Stimulated activated CD4-positive, alpha-beta T cell treated with anti-CD3 and anti-CD28 coated beads, Interleukin-1b, Interleukin-23, amount 100 ng/mL, for 1 hour (primary cell): ENCODE measurements at regions not wholly inside any gene's neighbourhood (a gene's known extent, or its start where the extent isn't known, plus 50 kb on each side); places are given as distances from the start of the nearest gene placed in this dataset.
"Not testable (repeated sequence)": the region's sequence is repeated elsewhere in the genome, so short reads cannot be mapped to it uniquely, and the experiment has no call there.

Source experiments
- DNase-seq, 2 donors: peaks; one replicate each; pipeline ENCODE4 v3.0.0-alpha.2; 2020; ENCODE audit warnings: low read depth in 2 of 2

DNA sequence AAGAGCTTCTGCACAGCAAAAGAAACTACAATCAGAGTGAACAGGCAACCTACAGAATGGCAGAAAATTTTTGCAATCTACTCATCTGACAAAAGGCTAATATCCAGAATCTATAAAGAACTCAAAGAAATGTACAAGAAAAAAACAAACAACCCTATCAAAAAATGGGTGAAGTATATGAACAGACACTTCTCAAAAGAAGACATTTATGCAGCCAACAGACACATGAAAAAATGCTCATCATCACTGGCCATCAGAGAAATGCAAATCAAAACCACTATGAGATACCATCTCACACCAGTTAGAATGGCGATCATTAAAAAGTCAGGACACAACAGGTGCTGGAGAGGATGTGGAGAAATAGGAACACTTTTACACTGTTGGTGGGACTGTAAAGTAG is 124.9 kb upstream of the NR2F2 start:
- DNase-seq, result not testable (repeated sequence)

DNA sequence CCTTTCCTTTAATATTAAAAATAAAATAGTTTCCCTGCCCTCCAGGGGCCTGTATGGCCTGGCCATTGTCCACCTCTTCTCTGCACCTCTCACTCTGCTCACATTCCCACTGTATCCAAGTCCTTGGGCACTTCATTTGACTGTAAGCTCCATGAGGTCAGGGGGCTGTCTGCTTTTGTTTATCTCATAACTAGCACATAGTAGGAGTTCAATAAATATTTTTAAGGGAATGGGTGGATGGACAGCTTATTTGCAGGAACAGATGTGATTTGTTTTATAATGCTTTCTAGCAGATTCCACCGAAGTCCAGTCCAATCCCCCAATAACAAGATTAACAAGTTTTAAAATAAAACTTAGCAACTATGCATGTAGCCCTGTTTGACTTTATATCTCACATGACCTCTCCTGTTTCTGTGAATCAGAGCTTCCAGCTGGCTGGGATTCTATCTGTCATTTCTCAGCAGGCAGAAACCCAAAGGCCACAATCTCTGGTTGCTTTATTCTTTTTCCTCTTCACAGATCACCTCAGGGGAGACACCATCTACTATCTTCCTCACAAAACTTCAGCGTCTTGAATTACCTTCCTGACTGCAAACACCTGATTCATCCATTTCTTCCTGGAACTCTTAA is 123.0 kb upstream of the NR2F2 start:
- DNase-seq, result no peak

DNA sequence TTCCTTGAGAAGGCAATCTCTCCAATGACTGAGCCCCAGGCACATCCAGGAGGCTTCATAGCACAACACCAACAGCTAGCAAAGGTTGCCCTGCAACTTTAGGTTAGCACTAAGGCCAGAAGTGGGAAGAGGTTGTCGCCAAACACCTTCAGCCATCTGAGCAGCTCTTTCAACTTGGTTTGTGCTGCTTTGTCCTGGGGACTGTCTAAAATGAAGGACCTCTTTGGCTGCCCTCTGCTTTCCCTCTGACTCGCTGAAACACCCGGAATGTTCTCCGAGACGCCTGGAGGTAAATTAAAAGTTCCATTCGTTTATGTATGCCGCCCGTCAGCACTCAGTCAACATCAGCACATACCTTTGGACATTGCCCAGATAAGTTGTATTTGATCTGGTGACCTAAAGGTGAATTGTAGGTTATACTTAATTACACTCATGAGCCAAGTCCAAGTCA is 121.2 kb upstream of the NR2F2 start:
- DNase-seq, result no peak

DNA sequence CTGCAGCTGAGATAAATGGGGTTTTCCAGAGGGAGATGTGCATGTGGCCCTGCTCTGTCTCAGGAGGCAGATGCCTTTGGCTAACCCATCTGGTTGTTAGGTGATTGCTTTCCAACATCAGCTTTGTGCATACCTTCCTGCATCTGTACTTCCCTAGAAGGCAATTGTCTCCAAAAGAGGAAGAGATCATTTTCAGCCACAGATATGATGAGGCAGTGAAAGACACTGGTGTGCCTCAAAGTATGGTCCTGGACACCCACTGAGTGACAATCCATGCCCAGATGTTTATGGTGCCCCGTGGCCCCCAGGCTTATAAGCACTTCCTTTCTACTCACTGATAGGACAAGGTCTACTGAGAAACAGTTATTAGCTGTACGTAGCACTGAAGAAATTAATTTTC is 117.5 kb upstream of the NR2F2 start:
- DNase-seq, result no peak

DNA sequence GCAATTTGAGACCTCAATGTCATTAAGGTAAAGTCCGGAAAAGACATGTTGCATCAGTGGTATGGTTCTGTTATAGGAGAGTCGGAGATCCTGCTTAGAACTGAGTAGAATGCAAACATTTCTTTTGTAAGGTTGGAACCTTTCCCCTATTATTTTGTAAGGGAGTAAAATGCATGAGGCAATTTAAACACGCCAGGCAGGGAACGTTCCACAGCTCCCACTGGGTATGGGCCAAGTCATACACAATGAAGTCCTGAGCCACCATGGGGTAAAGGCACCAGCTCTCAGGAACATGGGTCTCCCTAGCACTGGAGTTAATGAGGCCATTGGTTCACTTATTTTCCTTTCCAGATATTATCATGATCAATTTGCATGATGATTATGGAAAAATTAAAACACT is 116.6 kb upstream of the NR2F2 start:
- DNase-seq, result no peak

DNA sequence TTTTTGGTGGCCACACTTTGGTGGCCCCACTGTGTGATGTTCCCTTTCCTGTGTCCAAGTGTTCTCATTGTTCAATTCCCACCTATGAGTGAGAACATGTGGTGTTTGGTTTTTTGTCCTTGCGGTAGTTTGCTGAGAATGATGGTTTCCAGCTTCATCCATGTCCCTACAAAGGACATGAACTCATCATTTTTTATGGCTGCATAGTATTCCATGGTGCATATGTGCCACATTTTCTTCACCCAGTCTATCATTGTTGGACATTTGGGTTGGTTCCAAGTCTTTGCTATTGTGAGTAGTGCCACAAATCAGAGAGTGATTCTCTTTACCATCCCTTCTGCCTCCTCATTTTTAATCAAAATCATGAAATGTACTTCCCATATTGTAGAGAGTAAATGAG is 114.0 kb upstream of the NR2F2 start:
- not testable (repeated sequence) for DNase-seq

DNA sequence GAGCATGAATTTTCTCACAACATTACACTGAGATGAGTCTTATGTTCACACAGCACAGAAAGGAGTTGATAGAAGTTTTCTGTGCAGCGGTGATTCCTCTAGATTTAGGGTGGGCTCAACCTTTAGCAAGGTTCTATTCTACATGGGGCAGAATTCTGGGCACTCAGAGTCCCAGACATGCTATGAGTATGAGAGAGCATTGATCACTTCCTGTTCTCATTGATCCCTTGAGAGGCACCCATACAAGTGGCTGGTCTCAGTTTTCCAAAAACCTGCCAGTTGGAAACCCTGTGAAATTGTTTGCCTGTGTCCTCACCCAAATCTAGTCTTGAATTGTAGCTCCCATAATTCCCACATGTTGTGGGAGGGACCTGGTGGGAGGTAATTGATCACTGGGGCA is 112.5 kb upstream of the NR2F2 start:
- no peak for DNase-seq

DNA sequence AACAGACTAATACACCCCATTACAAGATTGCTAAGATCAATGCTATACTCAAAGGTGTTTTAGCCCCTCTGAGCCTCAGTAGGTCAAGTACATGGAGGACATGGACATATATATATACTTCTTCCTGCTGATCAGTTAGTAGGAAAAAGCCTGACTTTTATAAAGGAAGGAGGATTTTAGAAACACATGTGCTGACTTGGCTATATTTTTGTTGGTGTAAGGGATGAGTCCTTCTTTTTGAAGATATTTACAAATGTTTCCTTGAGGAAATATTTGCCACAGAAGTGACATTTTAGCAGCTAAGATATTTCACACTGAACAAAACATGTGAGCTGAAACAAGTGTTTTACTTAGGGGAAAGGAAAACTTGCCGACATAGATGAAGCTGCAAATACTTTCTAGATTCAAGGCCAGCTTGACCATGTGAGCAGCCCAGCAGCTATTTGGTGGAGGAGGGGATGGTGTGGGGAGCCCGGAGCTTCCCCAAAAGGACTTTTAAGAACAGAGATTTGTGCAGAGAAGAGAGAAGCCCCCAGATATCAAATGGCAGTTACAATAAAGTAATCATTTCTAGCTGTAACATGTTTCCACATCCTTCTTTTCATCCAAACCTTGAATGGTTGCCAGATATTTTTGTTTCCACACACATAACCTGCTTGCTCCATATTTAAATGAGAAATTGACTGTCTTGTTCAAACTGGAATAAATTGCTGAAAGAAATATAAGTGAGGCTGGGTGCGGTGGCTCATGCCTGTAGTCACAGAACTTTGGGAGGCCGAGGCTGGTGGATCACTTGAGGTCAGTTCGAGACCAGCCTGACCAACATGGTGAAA is 111.7 kb upstream of the NR2F2 start:
- DNase-seq, result no peak

DNA sequence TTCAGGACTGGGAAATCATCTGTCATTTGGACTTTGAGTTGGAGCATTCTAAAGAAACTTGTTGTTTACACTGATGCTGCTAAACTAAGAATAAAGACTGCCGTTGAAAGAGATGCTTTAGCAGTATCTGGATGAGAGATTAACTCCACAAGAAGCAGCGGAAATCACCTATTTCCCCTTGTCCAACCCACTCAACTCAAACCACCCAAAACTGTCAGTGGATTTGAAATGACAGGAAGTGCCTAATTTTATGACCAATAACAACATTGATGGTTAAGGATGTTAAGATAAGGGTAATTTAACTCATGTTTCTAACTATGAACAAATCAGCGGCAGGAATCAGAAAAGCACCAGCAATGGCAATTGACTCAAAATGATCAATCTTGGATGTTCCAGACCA is 110.8 kb upstream of the NR2F2 start:
- no peak for DNase-seq

DNA sequence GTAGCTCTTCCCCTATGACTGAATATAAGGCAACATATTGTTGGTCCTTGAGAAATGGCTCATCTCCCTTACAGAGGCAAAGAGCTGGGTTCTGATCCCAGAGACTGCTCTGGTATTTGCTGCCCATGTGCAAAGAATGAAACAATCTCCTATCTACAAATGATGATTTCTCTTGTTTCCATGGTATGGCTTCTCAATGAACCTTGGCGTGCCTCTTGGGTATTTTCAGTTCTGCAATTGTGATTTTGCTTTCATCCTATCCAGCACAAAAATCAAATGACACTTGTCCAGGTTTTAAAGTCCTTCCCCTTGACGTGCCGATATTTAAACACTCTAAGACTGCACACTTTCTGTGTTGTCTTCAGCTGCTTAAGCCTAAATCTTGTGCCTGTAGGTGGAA is 109.8 kb upstream of the NR2F2 start:
- no peak for DNase-seq

DNA sequence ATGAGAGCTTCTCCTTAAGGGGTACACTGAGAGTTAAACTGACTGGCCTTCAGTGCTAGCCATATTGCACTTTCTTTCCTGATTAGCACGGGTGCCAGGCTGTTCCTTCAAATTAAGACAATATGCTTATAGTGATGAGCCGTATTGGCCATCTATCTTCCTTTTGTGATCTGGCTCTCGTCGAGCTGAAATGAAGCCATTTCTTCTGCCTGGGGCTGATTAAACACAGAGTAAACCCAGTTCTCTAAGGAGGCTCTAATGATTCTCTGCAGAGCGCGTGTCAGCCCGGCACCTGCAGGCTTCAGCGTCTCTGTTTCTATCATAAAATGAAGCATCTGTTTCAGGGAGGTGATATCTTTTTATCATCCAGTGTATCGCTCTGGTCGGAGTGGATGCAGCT is 107.5 kb upstream of the NR2F2 start:
- DNase-seq, result no peak

DNA sequence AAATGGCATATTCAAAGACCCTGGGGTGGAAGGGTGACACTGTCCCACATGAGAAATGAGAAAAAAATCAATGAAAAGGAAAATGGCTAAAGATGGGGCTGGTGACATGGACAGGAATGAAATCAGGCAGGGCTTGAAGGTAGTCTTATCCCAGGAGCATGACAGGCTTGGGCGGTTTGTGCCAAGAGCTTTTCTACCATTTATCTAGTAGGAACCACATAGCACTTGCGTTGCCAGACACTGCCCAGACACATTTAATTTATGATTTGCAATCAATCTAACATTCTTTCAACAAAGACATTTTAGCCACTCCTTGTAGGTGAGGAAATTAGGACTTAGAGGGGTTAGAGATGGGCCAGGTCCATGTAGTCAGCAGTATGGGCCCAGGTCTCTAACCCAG is 106.6 kb upstream of the NR2F2 start:
- no peak for DNase-seq

DNA sequence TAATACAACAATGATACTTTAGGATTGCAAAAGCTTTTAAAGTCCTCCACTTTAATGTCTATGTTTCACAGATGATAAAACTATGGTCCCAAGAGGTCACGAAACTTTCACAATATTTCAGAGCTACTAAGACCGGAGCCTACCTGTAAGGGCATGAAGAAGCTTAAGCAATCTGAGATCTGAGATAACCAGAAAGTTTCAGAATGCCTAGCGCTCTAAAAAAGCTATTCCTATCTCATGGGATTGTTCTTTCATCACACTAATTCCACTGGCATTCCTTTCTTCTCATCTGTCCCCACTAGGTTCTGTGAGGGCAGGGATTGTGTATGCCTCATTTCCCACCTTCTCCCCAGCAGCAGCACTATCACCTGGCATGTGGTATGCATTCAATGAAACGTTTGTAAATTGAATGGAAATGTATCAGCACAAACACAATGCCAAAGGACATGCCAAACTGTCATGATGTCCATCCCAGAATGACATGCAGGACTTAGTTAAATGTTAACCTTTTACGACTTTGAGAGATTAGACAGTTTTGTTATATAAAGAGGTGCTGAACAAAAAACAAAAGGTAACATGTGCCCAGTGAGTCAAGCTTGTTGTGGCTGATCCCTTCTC is 104.7 kb upstream of the NR2F2 start:
- no peak for DNase-seq

DNA sequence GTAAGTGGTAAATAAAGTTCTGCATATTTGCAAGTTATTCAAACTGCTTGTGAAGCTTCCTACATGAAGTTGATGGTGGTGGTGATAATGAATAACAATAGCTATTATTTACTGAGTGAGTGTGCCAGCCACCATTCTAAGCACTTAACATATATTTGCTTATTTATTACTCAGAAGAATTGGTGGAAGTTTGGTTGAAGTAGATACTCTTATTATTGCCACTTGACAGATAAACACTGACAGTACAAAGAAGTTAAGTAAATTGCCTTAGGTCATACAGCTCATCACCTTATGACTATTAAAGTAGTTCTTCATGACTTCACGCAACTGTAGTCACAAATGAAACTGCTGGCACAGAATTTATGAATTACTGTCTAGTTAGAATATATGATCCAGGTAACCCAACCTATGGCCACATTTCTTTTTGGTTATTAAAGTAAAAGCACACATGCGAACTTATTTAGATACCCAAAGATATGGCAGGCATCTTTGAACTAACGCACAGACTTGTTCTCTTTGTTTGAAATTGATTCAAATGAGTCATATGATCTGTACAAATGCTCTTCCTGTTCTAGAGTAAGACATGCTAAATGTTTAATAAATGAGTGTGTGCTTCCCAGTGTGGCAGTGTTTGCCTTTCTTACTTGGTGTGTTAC is 99.8 kb upstream of the NR2F2 start:
- DNase-seq, result no peak

DNA sequence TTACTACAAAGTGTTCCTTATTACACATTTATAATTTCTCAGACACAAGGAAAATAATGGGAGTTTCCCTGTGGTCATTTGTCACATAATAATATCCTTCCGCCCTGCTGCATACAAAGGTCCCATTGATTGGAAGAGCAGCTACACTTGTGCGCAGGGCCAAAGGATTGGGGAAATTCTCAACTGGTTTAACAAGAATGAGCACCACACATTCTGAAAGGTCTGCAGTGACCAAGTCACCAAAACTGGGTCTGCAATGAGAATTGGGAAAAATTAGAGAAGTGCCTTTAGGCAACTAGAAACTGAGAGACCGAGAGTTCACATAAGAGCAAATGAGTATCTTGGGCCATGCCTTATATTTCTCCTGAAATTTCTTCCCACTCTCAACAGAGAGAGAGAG is 98.2 kb upstream of the NR2F2 start:
- no peak for DNase-seq

DNA sequence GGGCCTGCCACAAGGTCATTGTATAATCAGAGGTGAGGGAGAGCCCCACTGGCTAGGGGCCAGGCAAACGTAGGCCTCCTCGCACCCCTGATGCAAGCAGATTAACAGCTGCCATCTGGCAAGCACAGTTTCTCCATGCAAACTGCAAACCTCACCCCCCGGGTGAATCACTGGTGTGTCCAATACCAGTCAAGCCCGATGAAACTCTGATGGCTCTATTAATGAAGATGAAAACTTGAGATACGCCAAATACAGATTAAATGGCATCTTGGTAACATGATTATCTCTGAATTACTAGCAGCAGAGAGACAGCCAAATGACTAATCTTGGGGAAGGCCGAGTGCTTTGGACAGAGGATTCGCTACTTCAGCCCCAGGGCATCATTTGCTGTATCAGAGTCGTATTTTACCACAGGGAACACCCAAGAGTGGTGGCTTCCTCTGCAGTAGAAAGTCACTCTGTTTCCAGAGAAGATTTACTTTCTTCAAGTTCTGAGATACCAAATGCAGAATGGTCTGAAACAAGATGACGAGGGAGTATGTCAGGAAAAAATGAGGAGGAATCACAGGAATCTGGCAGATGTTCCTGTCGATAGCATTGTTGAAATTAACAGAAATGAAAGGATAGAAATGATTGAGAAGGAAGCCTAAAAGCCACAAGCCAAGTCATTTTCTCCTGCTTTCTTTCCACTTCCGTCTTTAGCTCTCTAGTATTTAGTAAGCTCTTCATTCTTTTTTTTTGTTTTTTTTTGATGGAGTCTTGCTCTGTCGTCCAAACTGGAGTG is 96.2 kb upstream of the NR2F2 start:
- DNase-seq, result no peak

DNA sequence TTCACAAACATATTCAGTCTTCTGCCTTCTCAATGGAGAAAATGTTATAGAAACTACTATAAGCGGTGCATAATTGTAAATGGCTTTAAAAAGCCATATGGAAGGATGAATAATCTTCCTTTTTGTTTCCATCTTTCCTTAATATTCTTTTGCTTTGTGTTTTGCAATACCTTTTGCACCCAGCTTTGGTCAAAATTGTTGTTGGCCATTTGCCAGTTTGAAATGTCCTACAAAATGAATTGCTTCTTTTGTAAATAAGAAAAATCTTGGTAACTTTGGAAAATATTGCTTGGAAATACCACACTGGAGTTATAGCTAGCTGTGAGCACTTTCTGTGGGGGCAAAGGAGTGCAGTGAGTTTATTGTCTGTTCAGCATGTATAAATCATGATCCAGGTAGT is 93.5 kb upstream of the NR2F2 start:
- DNase-seq, result no peak

DNA sequence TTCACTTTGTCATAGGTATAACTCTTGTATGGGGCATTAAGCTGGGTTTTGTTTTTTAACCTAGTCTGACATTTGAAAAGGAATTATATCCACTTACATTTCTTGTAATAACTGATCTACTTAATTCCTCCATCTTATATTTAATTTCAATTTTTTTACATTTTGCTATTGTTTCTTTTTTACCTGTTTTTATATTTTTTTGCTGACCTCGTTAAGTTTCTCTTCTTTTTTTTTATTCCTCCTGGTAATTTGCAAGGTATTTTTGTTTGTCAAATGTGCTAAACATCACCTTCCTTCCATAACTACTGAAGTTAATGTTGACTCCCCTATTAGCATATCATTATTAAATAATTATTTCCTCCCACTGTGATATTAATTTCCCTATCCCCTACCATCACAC is 87.7 kb upstream of the NR2F2 start:
- no peak for DNase-seq

DNA sequence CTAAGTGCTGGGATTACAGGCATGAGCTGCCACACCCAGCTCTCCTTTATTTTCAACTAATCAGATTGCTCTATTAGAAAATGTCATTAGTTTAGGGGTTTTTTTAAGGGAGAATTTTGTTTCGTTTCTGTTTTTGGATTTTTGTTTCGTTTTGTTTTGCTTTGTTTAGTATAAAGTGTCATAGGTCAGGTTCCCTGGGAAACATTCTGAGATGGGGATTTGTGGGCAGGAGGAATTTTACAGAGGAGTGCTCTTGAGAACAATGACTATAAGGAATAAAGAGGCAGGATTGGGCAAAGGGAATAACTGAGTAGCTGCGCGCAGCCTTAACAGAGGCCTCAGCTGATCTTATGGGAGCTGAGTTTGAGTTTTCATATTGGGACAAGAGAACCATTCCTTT is 86.8 kb upstream of the NR2F2 start:
- DNase-seq, result no peak

DNA sequence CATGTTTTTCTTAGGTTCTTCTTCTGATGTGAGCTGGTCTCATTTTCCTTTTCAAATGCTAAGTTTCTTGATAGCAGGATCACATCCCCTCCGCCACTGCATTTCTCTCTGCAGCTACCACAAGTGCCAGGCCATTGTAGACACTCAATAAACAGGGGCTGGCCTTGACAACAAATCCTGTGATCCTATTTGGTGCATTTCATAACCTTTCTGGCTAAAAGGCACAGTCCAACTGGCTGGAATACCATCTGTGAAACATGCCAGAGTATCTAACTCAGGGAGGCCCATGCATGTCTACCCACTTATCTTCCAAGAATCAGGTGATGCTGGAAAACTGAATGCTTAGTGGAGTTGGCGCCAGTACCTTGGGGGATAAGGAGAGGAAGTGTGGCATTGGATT is 85.2 kb upstream of the NR2F2 start:
- DNase-seq, result no peak

DNA sequence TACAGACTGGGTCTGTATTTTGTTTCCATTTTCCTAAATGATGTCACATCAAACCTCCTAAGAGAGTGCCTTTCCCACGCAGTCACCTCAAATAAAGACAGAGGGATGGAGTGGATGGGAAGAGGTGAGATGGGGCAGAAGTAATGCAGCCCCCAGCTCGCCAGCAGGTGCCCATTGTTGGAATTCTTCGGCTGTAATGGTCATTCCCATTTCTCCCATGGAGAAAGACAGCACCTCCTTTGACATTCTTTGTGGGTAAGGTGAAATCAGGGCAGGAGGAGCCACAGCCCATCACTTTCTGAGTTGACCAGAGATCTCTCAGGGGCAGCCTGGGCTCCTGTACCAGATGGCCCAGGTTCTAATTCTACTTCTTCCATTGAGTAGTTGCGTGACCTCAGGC is 84.4 kb upstream of the NR2F2 start:
- no peak for DNase-seq
